Urothelium cell line (cell line): ENCODE measurements at regions not wholly inside any gene's neighbourhood (a gene's known extent, or its start where the extent isn't known, plus 50 kb on each side); places are given as distances from the start of the nearest gene placed in this dataset.

Experiments
- DNase-seq: peaks from one replicate; pipeline ENCODE4 v3.0.0; 2011; ENCODE audit warnings: low spot score, mixed read lengths
- FAIRE-seq: peaks from 2 replicates; lab custom pipeline; 2011; peaks lifted over from hg19 to GRCh38; lab: Jason Lieb, UNC

GRCh38 chr10:79013406-79013987 lies 55.3 kb upstream of the ZMIZ1 start:
- no peak for DNase-seq
- no peak for FAIRE-seq

DNA sequence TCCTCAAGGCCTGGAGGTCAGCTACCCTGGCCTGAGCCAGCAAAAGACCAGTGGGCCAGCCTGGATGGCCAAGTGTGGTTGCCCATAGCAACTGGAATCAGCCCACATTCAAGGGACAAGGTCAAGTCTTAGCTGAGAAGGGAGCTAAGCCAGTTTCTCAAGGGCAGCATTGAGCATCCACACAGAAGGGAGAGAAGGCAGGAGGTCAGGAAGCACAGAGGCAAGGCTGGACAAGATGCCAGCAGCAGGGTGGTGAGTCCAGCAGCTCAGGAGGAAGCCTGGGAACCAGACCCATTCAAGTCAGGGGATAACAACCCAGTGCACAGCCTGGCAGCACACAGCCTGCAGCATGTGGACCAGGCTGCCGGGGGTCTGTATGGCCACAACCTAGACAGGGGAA lies 54.0 kb upstream of the ZMIZ1 start:
- FAIRE-seq, result no peak
- no peak for DNase-seq

DNA sequence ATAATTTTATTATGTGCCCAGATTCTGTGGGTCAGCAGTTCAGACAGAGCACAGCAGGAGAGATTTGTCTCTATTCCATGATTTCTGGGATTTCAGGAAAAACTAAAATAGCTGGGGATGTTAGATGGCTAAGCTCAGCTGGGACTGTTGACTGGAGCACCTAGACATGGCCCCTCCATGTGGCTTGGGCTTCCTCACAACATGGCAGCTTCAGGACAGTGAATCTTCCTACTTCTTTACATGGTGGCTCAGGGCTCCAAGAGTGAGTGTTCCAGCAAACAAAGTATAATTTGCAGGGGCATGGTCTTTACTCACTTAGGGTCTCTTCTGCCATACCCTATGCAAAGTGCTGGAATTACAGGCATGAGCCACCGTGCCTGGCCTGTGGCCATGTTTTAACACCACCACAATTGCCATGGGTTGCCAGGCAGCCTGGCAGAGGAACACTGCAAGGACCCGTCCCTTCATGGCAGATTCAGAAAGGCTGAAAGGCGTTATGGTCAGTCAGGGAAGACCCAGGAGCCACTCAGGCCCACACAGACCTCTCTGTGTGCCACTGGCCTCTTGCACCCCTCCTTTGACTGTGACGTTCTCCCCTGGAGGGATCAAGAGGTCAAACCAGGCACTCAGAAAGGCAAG lies 50.8 kb upstream of the ZMIZ1 start:
- DNase-seq, result no peak
- FAIRE-seq, result no peak

- no peak for FAIRE-seq
- no peak for DNase-seq
Observed at GRCh38 chr10:79018521-79019011, 50.2 kb upstream of the ZMIZ1 start.
